Stimulated activated CD8-positive, alpha-beta memory T cell treated with anti-CD3 and anti-CD28 coated beads, Interleukin-4, amount 100 ng/mL, for 1 hour (primary cell): ENCODE measurements at regions not wholly inside any gene's neighbourhood (a gene's known extent, or its start where the extent isn't known, plus 50 kb on each side); places are given as distances from the start of the nearest gene placed in this dataset.
"Not testable (repeated sequence)": the region's sequence is repeated elsewhere in the genome, so short reads cannot be mapped to it uniquely, and the experiment has no call there.

Experiments used
- DNase-seq, 2 donors: peaks; one replicate each; pipeline ENCODE4 v3.0.0-alpha.2; 2020; ENCODE audit warnings: low read depth in 2 of 2, low spot score in 1 of 2

DNA sequence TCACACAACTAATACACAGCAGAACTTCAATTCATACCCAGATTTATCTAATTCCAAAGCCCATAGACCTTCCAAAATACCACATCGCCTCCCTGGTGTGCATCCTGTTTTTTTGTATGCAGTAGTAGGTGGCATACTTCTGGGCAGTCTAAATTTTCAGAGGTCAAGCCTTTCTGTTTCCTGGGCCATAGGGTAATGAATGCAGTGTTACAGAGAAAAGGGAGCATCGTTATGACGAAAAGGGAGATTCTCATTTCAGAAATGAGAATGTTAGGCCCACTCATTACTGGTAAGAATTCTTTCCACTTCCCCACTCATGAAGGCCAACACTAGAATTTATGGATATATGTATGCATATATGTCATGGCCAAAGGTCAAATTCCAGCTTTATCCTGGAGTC is 267.8 kb upstream of the ASIC2 start:
- no peak for DNase-seq

- no peak for DNase-seq
Measured at GRCh38 chr17:33561569-33562334, 268.7 kb upstream of the ASIC2 start.

DNA sequence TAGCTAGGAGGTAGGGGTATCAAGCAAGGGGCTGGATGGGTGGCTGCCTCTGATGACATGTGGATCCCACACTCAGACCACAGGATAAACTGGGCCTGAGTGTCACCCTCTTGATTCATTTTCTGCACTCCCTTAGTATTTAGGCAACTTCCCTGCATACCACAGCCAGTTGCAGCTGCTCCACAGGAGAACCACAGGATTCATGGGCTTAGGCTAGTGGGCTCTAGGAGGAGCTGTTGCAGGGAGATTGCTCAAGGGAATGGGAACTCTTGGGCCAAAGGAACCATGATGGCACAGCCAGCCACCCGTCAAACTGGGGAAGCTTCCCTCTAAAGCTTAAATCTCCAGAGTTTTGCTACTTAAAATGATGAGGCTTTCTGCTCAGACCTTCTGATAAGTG is 269.7 kb upstream of the ASIC2 start:
- no peak for DNase-seq

- no peak for DNase-seq
Measured at GRCh38 chr17:33564146-33564545, 271.1 kb upstream of the ASIC2 start.

DNA sequence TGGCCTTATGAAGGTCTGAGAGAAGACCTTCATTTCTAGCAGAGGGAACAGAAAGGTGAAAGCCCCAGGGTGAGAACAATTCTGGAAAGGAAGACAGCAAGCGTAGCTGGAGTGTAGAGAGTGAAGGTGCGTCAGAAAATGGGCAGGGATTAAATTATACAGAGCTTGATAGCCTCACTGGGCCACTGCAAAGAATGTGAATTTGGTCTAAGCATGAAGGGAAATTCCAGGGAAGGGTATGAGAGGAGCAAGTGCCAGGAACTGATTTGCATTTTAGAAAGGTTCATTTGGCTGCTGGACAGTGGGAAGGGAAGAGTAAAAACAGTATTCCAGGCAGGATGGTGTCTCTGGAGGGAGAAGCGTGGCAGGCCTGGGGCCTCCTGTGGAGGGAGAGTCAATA is 274.1 kb upstream of the ASIC2 start:
- DNase-seq = no peak

- DNase-seq = no peak
Measured at GRCh38 chr17:33572615-33573014, 279.5 kb upstream of the ASIC2 start.

GRCh38 chr17:33574942-33575445 is 281.9 kb upstream of the ASIC2 start:
- DNase-seq = no peak

DNA sequence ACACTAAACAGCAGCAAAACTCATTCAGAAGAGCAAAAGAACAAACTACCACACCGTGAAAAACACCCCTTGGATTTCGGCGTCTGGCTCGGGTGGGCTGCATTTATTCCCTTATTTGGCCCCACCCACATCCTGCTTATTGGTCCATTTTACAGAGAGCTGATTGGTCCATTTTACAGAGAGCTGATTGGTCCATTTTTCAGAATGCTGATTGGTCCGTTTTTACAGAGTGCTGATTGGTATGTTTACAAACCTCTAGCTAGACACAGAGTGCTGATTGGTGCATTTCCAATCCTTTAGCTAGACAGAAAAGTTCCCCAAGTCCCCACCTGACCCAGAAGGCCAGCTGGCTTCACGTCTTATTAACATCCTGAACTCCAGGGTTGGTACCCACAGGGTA is 286.6 kb upstream of the ASIC2 start:
- not testable (repeated sequence) for DNase-seq

DNA sequence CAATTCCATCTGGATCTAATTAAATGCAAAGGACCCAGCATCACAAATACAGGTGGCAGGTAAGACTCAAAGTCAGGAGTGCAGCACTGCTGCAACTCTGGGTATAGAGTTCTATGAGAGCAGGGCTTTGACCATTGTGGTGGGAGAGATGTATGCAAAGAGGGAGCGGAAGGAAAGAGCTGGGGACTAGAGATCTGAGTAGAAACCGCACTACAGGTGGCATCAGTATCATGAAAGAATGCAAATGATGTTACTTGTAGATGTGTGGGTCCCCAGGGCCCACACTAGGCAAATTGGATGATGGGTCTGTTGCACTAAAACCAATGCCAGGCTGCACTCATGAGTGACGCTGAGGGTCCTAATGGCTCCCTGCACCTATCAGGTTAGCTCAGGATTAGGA is 287.1 kb upstream of the ASIC2 start:
- DNase-seq = no peak

- no peak for DNase-seq
Measured at GRCh38 chr17:33582661-33583060, 289.6 kb upstream of the ASIC2 start.

DNA sequence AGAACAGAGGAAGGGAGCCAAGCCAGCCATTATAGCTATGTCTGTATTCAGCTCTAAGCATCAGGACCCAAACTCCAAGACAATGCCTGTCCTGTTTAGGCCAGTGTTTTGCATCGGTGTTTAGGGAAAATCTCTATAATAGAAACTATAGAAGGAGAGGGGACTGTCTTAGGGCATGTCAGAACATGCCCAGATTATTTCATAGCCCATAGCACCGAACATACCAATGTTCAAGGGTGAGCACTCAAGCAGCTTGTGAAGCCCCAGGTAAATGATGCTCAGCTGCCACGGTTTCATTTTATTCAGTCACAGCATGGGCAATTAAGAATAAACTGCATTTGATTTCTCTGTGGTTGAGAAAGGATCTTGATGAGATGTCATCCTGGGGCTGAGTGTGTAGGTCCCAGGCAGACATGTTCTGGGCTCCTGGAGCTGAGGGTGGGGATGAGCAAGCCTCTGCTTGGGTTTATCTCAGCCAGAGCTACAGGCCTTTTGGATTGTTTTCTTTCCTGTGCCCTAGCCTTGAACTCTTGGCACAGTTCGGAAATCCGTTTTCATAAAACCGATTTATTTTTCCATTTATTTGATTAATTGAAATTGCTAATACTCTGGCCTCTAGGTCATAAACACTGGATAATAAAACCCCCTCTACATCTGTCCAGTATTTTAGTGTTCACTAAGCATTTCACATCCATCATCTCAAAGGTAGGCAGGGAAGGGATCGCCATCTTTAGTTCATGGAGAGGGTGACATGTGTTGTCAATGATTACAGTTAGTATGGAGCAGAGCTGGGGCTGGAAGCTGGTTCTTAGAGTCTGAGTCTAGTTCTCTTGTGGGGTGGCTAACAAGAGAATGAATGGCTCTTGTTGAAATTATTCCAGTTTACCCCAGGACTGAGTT is 290.7 kb upstream of the ASIC2 start:
- DNase-seq = no peak

- no peak for DNase-seq
Measured at GRCh38 chr17:33593991-33594390, 300.9 kb upstream of the ASIC2 start.

GRCh38 chr17:33595828-33596227 is 302.7 kb upstream of the ASIC2 start:
- no peak for DNase-seq

DNA sequence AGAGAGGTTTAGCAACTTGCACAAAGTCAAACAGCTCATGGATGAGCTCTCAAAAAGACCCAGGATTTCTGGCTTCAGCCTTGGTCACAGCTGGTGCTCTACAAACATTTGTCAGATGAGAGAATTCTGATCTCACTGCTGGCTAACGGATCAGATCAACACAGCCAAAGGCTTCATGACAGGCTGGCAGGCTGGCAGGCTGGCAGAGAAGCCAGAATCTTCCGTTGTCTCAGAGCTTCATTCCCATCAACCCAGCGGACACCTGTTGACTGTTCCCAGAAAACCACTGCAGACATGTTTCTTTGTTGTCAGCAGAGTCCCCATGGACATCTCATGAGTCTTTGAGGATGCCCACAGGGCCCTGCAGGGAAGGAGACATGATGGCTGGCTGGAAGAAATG is 303.8 kb upstream of the ASIC2 start:
- DNase-seq = no peak

- DNase-seq = no peak
Measured at GRCh38 chr17:33598797-33599196, 305.7 kb upstream of the ASIC2 start.

DNA sequence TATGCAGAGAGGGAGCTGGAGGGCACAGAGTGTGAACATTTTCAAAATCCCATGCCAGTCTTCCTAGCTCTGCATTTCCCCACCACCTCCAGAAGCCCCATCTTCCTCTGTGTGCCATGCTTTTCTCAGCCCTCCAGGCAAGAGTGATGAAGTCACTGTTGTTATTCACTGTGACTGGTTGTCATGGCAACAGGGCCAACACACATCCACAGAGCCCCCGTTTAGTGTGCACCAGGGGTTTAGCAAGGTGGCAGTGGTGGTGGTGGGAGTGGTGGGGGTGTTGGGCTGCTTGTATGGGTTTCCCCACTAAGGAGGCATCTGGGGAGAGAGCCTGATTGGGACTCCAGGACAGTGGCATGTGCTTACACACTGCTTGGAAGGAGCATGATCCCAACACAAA is 309.9 kb upstream of the ASIC2 start:
- DNase-seq = no peak

GRCh38 chr17:33603789-33604188 is 310.7 kb upstream of the ASIC2 start:
- no peak for DNase-seq

DNA sequence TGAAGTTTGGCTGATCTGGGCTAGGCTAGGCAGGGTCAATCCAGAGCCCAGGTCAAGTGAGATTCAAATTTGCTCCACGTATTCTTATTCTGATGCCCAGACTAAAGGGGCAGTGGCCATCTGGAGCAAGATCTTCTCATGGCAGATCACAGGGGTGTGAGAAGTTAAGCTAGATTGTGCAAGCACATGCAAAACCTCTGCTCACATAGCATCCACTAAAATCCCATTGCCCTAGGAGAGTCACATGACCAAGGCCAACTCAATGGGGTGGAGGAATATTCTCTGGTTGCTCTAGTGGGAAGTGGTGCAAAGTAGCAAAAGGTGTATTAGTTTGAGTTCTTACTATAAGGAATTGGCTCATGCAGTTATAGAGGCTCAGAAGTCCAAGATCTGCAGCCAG is 318.4 kb upstream of the ASIC2 start:
- DNase-seq = no peak

- DNase-seq = no peak
Measured at GRCh38 chr17:33615861-33616260, 322.8 kb upstream of the ASIC2 start.

DNA sequence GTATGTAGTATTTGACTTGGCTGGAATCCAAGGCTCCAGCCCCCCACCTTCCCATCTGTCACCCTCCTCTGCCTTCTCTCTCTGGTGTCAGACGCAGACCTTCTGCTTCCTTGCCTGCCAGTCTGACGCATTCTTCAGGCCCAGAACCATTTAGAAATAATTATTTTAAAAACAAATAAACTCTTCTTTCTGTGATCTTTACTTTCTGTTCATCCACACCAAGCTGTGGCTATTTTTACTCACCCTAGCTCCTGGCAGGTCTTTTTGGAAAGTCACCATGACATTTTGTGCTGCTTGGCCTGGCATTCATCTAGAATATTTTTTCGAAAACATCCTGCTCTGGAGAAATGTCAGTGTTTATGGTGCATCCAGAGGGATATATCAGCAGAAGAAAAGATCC is 330.7 kb upstream of the ASIC2 start:
- DNase-seq = no peak

- DNase-seq = no peak
Measured at GRCh38 chr17:33628500-33629346, 335.6 kb upstream of the ASIC2 start.
